Activated B cell treated with CpG ODN at 0.5 μM for 24 hours (primary cell): ENCODE measurements at regions not wholly inside any gene's neighbourhood (a gene's known extent, or its start where the extent isn't known, plus 50 kb on each side); places are given as distances from the start of the nearest gene placed in this dataset.

Experiments
- ATAC-seq: fragments of 200-7000 bp; cut with Tn5 transposase; one replicate; pipeline ENCODE4 v1.10.0; 2021; ENCODE audit warnings: low read depth, mild to moderate bottlenecking, moderate library complexity
- CTCF ChIA-PET: fragments of 350-600 bp; sonication (Branson Sonifier 250); formaldehyde crosslinking; loops from one replicate; lab custom pipeline; 2021; ENCODE audit warnings: antibody characterized with exemption; lab: Charles Lee
- POLR2A ChIA-PET: fragments of 350-600 bp; sonication (Branson Sonifier 250); formaldehyde crosslinking; loops from one replicate; lab custom pipeline; 2021; ENCODE audit warnings: antibody characterized with exemption; lab: Charles Lee
- DNase-seq: peaks from one replicate; pipeline ENCODE4 v3.0.0; 2022
- H3K27ac Mint-ChIP-seq: one replicate; pipeline ENCODE4 v1.8.0; 2020; ENCODE audit warnings: mixed read lengths
- H3K27me3 Mint-ChIP-seq: one replicate; pipeline ENCODE4 v1.8.0; 2021; ENCODE audit warnings: mixed read lengths
- H3K36me3 Mint-ChIP-seq: one replicate; pipeline ENCODE4 v1.8.0; 2021; ENCODE audit warnings: low read depth, mixed read lengths
- H3K4me1 Mint-ChIP-seq: one replicate; pipeline ENCODE4 v1.8.0; 2021; ENCODE audit warnings: mixed read lengths
- H3K4me3 Mint-ChIP-seq: one replicate; pipeline ENCODE4 v1.8.0; 2020; ENCODE audit warnings: mild to moderate bottlenecking, mixed read lengths
- H3K9me3 Mint-ChIP-seq: one replicate; pipeline ENCODE4 v1.8.0; 2020; ENCODE audit warnings: mixed read lengths
- intact Hi-C: fragments of 100-400 bp; cut with micrococcal nuclease; formaldehyde crosslinking; loops from one replicate; pipeline ENCODE4 v1.15.1; 2024
- TF ChIP-seq, protein P1 (sequence below): fragments of 200-600 bp; IDR thresholded peaks from one replicate; pipeline ENCODE4 v1.8.0; 2022; ENCODE audit warnings: antibody characterized with exemption, mild to moderate bottlenecking

DNA sequence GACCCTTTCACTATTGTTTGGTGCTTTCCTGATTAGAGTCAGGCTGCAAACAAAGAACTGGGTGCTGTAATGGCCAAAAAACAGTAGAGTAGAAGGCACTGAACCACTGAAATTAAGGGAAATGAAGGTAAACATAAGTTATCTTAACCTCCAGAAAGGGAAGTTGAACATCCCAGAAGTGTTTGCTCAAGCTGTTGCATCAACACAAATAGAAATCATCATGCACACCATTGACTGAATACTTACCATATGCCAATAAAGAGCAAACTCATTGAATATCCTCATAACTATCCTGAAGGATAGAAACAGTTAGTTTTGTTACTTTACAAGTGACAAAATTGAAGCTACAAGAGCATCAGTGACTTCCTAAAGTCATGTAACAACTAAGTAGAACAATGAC is 477.4 kb upstream of the CHST9 start:
- POLR2A ChIA-PET, result no interaction called here
- Mint-ChIP-seq H3K4me3 (no peak overlapping the region), H3K27me3 (no peaks in the 10 kb centered on the region), H3K4me1 (no peaks in the 10 kb centered on the region), H3K36me3 (no peaks in the 10 kb centered on the region), H3K9me3 (peaks cover 3% of the 10 kb centered on the region), H3K27ac (no peak overlapping the region)
- CTCF ChIA-PET, result no interaction called here
- ATAC-seq, result no peak
- no peak for DNase-seq
- intact Hi-C loops, result no loop called here
- TF ChIP-seq, protein P1, sequence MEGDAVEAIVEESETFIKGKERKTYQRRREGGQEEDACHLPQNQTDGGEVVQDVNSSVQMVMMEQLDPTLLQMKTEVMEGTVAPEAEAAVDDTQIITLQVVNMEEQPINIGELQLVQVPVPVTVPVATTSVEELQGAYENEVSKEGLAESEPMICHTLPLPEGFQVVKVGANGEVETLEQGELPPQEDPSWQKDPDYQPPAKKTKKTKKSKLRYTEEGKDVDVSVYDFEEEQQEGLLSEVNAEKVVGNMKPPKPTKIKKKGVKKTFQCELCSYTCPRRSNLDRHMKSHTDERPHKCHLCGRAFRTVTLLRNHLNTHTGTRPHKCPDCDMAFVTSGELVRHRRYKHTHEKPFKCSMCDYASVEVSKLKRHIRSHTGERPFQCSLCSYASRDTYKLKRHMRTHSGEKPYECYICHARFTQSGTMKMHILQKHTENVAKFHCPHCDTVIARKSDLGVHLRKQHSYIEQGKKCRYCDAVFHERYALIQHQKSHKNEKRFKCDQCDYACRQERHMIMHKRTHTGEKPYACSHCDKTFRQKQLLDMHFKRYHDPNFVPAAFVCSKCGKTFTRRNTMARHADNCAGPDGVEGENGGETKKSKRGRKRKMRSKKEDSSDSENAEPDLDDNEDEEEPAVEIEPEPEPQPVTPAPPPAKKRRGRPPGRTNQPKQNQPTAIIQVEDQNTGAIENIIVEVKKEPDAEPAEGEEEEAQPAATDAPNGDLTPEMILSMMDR, result no peak

DNA sequence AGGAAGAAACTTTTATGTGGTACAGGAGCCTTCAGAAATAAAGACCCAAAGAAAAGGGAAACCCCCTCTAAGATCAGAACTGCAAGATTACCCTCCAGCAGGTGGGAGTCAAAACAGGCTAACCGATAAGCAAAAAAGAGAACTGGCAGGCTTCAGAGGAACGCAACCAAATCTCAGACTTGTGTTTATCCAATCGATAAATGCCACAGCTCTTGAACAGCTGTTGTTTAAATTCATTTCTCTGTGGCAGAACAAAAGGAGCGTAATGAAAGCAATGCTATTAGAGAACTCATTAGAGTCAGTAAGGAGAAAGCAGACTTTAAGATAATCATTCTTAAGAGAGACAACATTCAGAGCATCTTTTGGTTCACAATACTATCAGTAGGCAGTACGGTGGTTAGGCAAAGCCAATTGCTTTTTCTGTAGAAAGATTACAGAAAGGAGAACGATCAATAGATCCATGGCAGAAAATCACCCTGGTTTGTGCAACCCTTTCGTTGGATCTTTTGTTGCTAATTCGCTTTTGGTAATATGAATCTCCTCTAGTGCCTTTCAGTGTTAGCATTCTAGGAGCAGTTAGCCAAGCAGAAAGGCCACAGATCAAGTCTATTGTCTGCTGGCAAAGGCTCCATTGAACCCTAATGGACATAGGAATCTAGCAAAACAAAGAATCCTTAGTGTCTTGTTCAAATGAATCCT is 476.4 kb upstream of the CHST9 start:
- DNase-seq, result no peak
- ATAC-seq, result no peak
- Mint-ChIP-seq H3K9me3 (peaks cover 3% of the 10 kb centered on the region), H3K4me1 (no peaks in the 10 kb centered on the region), H3K27ac (no peak overlapping the region), H3K36me3 (no peaks in the 10 kb centered on the region), H3K27me3 (no peaks in the 10 kb centered on the region), H3K4me3 (no peak overlapping the region)
- intact Hi-C loops, result no loop called here
- ChIA-PET POLR2A (no interaction called here), CTCF (no interaction called here)
- TF ChIP-seq, protein P1, result no peak

DNA sequence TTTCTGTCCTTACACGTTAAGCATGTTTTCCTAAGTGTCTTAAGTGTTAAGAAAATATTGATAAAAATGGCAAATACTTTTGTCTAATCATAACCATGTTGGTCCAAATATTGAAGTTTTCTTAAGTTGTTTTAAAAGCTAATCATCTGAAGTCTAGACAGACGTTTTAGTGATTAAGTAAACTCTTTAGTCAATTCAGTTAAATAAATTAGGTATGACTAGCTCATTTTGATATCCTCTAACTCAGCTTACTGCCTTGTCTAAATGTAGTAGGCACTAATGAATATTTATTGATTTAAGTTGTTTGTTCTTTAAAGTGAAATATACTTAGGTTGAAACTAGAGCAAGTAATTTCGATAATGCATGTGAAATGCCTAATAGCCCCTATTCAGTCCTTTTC is 471.8 kb upstream of the CHST9 start:
- ChIA-PET CTCF (no interaction called here), POLR2A (no interaction called here)
- intact Hi-C loops, result no loop called here
- H3K27ac Mint-ChIP-seq, result no peak overlapping the region
- no peak overlapping the region for H3K4me3 Mint-ChIP-seq
- no peaks in the 10 kb centered on the region for H3K27me3 Mint-ChIP-seq
- no peaks in the 10 kb centered on the region for H3K4me1 Mint-ChIP-seq
- TF ChIP-seq, protein P1, result no peak
- DNase-seq, result no peak
- H3K36me3 Mint-ChIP-seq, result no peaks in the 10 kb centered on the region
- ATAC-seq, result no peak
- H3K9me3 Mint-ChIP-seq, result peaks cover 3% of the 10 kb centered on the region

DNA sequence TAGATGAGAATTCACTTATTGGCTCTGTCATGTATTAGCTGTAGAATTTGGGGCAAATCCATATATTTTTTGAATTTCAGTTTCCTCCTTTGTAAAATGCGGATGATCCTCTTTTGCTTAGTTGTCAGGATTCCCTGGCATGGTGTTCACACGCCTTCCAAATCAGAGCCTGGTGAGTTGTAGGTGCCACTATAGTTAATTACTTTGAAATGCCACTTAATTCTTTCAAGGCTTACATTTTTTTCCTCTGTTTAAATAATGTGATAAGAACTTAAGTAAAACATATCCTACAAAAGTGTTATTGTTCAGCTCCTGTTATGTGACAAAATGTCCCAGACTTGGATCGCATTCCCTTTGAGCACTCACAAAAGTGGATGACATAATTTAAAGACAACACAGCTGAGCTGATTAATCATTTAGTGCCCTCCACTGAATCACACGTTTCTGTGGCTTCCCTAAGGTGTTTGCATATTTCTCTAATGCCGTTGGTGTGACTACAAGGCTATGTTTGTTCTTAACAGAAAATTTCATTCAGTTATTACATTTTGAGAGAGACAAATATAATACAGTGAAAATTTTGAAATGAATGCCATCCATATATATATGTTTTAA is 471.2 kb upstream of the CHST9 start:
- no peak for DNase-seq
- intact Hi-C loops, result no loop called here
- Mint-ChIP-seq H3K4me1 (no peaks in the 10 kb centered on the region), H3K9me3 (peaks cover 3% of the 10 kb centered on the region), H3K36me3 (no peaks in the 10 kb centered on the region), H3K27me3 (no peaks in the 10 kb centered on the region), H3K4me3 (no peak overlapping the region), H3K27ac (no peak overlapping the region)
- TF ChIP-seq, protein P1, result no peak
- ATAC-seq, result no peak
- POLR2A ChIA-PET, result no interaction called here
- CTCF ChIA-PET, result no interaction called here

DNA sequence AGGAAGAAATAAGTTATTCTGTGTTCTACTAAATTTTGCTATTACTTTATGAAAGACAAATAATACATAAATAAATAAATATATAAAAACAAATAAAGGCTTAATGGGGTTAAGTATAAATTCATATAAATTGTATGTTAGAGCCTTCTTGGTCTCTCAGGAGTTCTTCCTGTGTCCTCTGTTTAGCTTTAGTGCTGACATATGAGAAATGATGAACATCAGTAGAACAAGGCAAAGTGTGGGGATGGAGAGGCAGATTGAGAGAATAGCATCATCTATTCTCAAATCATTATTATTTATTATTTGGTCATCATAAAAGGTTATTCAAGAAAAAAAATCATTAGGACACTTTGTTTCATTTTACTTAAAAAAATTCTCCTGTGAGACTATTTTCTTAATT is 468.1 kb upstream of the CHST9 start:
- Mint-ChIP-seq H3K4me3 (no peak overlapping the region), H3K36me3 (no peaks in the 10 kb centered on the region), H3K27me3 (no peaks in the 10 kb centered on the region), H3K9me3 (no peaks in the 10 kb centered on the region), H3K4me1 (no peaks in the 10 kb centered on the region), H3K27ac (no peak overlapping the region)
- no peak for ATAC-seq
- POLR2A ChIA-PET, result no interaction called here
- TF ChIP-seq, protein P1, result no peak
- intact Hi-C loops, result no loop called here
- CTCF ChIA-PET, result no interaction called here
- DNase-seq, result no peak
